Mucosa of descending colon (tissue), 3 donors: ENCODE measurements at regions not wholly inside any gene's neighbourhood (a gene's known extent, or its start where the extent isn't known, plus 50 kb on each side); places are given as distances from the start of the nearest gene placed in this dataset.
"Not testable (repeated sequence)": the region's sequence is repeated elsewhere in the genome, so short reads cannot be mapped to it uniquely, and the experiment has no call there.

Source experiments
- ATAC-seq: fragments of 200-7000 bp; cut with Tn5 transposase; one replicate; pipeline ENCODE4 v1.9.1; 2020; ENCODE audit warnings: mild to moderate bottlenecking, moderate library complexity
- DNase-seq, 3 donors: peaks; one replicate each; pipeline ENCODE4 v3.0.0-alpha.2; 2020
- H3K36me3 ChIP-seq: fragments of 200-600 bp; one replicate; pipeline ENCODE4 v1.8.0; 2021; ENCODE audit warnings: low read depth, mild to moderate bottlenecking
- H3K4me1 ChIP-seq: fragments of 200-600 bp; one replicate; pipeline ENCODE4 v1.8.0; 2021; ENCODE audit warnings: low read depth, mild to moderate bottlenecking
- H3K4me3 ChIP-seq: fragments of 200-600 bp; one replicate; pipeline ENCODE4 v1.8.0; 2021; ENCODE audit warnings: mild to moderate bottlenecking
- H3K9me3 ChIP-seq: fragments of 200-600 bp; one replicate; pipeline ENCODE4 v1.8.0; 2021; ENCODE audit warnings: mild to moderate bottlenecking
- intact Hi-C, 2 donors: fragments of 100-400 bp; cut with DNase I in 1 of 2; cut with micrococcal nuclease in 1 of 2; formaldehyde crosslinking; loops; one replicate each; pipeline versions ENCODE4 v1.11.0 to v1.11.1; 2022; cut with DNase I, micrococcal nuclease
- TF ChIP-seq, protein P1 (sequence below): fragments of 200-600 bp; IDR thresholded peaks from one replicate; pipeline ENCODE4 v1.8.0; 2022; ENCODE audit warnings: antibody characterized with exemption, mild to moderate bottlenecking
- donor health status: DM: no; HTN: no; CAD: no; lungs with moderate emphysema.
- donor health status: DM: no; HTN: no; CAD: no.
- donor health status: DM: no; HTN: yes; CAD: no.

DNA sequence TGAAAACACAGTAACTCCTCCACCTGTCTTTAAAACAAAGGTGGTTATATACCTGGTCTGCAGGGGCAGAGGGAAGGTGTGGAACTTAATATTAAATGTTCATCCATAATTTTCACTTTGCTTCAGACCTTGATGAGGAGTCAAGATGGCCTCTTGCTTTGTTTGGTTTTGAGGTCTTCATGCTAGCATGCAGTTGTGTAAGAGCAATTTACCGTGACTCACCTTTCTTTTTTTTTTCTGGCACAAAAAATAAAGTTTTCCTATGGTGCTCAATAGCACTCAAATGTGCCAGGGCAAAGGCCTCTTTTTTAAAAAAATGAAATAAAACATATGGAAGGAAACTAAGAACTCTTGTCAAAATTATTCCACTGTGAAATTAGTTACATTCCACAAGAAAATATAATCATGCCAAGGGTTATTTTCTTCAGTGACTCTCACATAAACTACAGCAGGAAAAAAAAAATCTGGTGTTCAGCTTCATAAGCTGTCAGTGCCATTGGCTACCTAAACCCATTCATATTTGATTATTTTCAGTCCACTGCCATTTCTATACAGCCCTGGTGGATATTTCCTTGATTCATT, 128.2 kb downstream of the SLC7A11 start:
- DNase-seq: no peak
- intact Hi-C loops: no loop called here
- TF ChIP-seq, protein P1, sequence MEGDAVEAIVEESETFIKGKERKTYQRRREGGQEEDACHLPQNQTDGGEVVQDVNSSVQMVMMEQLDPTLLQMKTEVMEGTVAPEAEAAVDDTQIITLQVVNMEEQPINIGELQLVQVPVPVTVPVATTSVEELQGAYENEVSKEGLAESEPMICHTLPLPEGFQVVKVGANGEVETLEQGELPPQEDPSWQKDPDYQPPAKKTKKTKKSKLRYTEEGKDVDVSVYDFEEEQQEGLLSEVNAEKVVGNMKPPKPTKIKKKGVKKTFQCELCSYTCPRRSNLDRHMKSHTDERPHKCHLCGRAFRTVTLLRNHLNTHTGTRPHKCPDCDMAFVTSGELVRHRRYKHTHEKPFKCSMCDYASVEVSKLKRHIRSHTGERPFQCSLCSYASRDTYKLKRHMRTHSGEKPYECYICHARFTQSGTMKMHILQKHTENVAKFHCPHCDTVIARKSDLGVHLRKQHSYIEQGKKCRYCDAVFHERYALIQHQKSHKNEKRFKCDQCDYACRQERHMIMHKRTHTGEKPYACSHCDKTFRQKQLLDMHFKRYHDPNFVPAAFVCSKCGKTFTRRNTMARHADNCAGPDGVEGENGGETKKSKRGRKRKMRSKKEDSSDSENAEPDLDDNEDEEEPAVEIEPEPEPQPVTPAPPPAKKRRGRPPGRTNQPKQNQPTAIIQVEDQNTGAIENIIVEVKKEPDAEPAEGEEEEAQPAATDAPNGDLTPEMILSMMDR: no peak
- H3K4me3 ChIP-seq: no peak overlapping the region
- no peaks in the 10 kb centered on the region for H3K9me3 ChIP-seq
- no peaks in the 10 kb centered on the region for H3K36me3 ChIP-seq
- peaks cover 7% of the 10 kb centered on the region for H3K4me1 ChIP-seq
- peak; percentile 46 for ATAC-seq

DNA sequence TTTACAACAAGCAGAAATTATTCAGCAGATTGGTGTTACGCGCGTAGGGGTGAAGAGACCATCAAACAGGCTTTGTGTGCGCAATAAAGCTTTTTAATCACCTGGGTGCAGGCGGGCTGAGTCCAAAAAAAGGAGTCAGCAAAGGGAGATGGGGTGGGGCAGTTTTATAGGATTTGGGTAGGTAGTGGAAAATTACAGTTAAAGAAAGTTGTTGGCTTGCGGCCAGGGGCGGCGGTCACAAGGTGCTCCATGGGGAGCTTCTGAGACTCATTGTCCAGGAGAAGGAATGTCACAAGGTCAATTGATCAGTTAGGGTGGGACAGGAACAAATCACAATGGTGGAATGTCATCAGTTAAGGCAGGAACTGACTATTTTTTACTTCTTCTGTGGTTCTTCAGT, 129.3 kb downstream of the SLC7A11 start:
- DNase-seq: peak; percentile 69 to 83 (median 78)
- intact Hi-C loops, H3K36me3 ChIP-seq, H3K4me1 ChIP-seq, H3K9me3 ChIP-seq, H3K4me3 ChIP-seq: not testable (repeated sequence)
- ATAC-seq: peak; percentile 68

DNA sequence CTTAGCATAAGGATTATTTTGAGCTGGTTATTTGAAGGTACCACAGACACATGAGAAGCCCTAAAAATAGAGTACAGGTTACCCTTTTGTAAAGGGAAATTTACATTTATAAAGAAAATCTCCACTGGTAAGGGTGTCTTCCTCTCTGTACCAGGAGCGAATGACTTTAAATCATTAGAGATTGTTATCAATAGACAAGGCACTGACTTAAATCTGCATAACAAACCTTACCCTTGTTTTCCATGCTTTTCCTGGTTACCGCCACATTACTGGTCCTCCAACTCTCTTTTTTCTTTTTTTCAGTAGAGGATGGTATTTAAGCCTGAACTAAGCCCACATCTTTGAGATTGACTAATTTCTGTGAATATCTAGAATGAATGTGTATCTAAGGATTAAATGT, 129.8 kb downstream of the SLC7A11 start:
- Histone ChIP-seq H3K4me1 (peaks cover 7% of the 10 kb centered on the region), H3K9me3 (peaks cover 5% of the 10 kb centered on the region), H3K36me3 (no peaks in the 10 kb centered on the region), H3K4me3 (no peak overlapping the region)
- no peak for DNase-seq
- ATAC-seq: no peak
- intact Hi-C loops: no loop called here
- TF ChIP-seq, protein P1: no peak

DNA sequence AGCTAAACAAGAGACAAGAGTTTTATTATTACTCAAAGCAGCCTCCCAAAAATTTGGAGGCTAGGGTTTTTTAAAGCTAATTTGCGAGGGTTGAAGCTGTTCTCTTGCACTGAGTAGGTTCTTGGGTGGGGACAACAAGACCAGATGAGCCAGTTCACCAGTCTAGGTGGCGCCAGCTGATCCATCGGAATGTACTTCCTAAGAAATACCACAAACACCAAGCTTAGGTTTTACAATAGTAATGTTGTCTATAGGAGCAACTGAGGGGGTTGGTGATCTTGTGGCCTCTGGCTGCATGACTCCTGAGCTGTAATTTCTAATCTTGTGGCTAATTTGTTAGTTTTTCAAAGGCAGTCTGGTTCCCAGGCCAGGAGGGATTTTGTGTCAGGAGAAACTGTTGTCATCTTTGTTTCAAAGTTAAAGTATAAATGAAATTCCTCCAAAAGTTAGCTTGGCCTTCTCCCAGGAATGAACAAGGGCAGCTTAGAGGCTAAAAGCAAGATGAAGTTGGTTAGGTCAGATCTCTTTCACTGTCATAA, 130.6 kb downstream of the SLC7A11 start:
- Histone ChIP-seq H3K4me1 (peaks cover 11% of the 10 kb centered on the region), H3K4me3 (no peak overlapping the region), H3K9me3 (peaks cover 5% of the 10 kb centered on the region), H3K36me3 (no peaks in the 10 kb centered on the region)
- no peak for ATAC-seq
- intact Hi-C loops: no loop called here
- DNase-seq: no peak
- TF ChIP-seq, protein P1: no peak

DNA sequence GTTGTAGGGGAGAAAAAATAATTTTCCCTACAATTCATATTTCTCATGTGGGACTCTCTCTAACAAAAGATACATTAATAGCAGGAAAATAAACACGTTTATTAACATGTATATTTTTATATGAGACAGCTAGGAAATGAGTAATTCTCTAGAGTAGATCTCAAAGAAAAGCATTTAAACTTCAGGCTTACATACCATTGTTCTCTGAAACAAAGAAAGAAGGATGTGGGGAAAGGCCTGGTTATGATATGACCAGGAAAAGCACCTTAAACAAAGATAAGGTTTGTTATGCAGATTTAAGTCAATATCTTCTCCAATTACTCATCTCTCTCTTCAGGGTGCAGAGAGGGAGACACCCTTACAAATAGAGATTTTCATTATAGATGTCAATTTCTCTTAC, 131.3 kb downstream of the SLC7A11 start:
- no peak overlapping the region for H3K4me3 ChIP-seq
- H3K36me3 ChIP-seq: no peaks in the 10 kb centered on the region
- peaks cover 11% of the 10 kb centered on the region for H3K4me1 ChIP-seq
- peaks cover 5% of the 10 kb centered on the region for H3K9me3 ChIP-seq
- ATAC-seq (peak; percentile 17), DNase-seq (no peak)
- TF ChIP-seq, protein P1: no peak
- intact Hi-C loops: no loop called here

DNA sequence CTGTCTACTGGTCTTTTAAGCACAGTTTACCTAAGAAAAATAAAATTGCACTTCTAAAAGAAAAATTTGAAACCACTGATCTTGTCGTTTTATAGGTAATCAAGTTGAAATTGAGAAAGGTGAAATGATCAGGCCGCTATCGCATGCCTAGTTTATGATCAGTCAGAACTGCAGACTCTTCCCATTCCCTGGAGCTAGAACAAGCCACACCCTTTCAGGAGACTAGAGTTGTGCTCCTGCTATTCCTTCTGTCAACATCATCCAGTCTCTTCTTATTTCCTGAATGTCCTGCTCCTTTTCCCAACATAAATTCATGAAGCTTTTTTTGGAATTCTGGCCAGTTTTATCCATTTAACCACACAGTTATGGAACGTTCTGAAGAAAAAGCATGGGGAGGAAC, 135.1 kb downstream of the SLC7A11 start:
- intact Hi-C loops: no loop called here
- TF ChIP-seq, protein P1: no peak
- peaks cover 5% of the 10 kb centered on the region for H3K9me3 ChIP-seq
- ATAC-seq (peak; percentile 90), DNase-seq (peak in 1 of 3 donors; percentile 28)
- H3K36me3 ChIP-seq: no peaks in the 10 kb centered on the region
- peaks cover 4% of the 10 kb centered on the region for H3K4me1 ChIP-seq
- H3K4me3 ChIP-seq: no peak overlapping the region
